ENCODE measurements at regions not wholly inside any gene's neighbourhood (a gene's known extent, or its start where the extent isn't known, plus 50 kb on each side); places are given as distances from the start of the nearest gene placed in this dataset.

DNA sequence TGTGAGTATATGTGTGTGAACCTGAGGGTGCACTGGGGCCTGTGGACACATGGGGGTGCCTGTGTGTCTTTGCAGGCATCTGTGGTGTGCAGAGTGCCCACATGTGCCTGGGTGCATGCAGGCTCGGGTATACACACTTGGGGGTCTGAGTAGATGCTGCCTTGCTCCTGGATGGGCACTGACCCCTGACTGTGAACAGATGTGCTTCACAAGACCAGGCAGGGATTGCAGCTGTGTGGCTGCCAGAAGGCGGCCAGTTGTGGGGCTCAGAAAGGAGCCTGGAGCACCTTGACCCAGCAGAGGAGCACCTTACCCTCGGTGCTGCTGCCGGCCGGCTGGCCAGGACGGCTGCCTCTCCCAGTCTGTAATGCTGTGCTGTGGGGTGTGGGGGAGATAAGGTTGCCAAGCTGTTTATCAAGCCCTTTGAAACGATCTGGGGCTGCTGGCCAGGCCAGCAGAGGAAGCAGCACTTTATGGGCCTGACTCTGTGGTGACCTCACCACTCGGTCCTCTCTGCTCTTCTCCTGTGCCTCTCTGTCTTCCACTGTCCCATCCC lies 55.5 kb upstream of the MRPS22 start (continued):
- TF ChIP-seq, protein P1, sequence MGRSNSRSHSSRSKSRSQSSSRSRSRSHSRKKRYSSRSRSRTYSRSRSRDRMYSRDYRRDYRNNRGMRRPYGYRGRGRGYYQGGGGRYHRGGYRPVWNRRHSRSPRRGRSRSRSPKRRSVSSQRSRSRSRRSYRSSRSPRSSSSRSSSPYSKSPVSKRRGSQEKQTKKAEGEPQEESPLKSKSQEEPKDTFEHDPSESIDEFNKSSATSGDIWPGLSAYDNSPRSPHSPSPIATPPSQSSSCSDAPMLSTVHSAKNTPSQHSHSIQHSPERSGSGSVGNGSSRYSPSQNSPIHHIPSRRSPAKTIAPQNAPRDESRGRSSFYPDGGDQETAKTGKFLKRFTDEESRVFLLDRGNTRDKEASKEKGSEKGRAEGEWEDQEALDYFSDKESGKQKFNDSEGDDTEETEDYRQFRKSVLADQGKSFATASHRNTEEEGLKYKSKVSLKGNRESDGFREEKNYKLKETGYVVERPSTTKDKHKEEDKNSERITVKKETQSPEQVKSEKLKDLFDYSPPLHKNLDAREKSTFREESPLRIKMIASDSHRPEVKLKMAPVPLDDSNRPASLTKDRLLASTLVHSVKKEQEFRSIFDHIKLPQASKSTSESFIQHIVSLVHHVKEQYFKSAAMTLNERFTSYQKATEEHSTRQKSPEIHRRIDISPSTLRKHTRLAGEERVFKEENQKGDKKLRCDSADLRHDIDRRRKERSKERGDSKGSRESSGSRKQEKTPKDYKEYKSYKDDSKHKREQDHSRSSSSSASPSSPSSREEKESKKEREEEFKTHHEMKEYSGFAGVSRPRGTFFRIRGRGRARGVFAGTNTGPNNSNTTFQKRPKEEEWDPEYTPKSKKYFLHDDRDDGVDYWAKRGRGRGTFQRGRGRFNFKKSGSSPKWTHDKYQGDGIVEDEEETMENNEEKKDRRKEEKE (IDR thresholded peaks at IDR 0.05; ENCODE audit: borderline replicate concordance in 1 of 2, control insufficient read depth in 1 of 2, low read depth in 2 of 2, low read length in 1 of 2): 0 out of 4 replicates have a peak, but pooled peaks of 1 of the 2 experiments have one; percentile 42
- TF ChIP-seq MXD1 (CRISPR knock-in tag; IDR thresholded peaks at IDR 0.05; ENCODE audit: borderline replicate concordance, poor library complexity, severe bottlenecking) (no peak), NR2F6 (CRISPR knock-in tag; IDR thresholded peaks at IDR 0.05) (no peak), CHCHD3 (CRISPR knock-in tag; IDR thresholded peaks at IDR 0.05) (no peak), ZNF830 (CRISPR knock-in tag; IDR thresholded peaks at IDR 0.05) (no peak), ZNF134 (CRISPR knock-in tag; conservative IDR thresholded peaks at IDR 0.05) (no peak), SMARCC2 (IDR thresholded peaks at IDR 0.05; ENCODE audit: low read depth) (no peak), TARDBP (IDR thresholded peaks at IDR 0.05) (no peak), CBFA2T3 (IDR thresholded peaks at IDR 0.05) (peak; percentile 96), KLF13 (tag; IDR thresholded peaks at IDR 0.05; ENCODE audit: borderline replicate concordance, low read depth) (no peak), ATF1 (CRISPR knock-in tag; IDR thresholded peaks at IDR 0.05) (no peak), ATF1 (tag; IDR thresholded peaks at IDR 0.05) (peak; percentile 48), ZNF274 (IDR thresholded peaks at IDR 0.05; ENCODE audit: borderline replicate concordance, low read depth, low read length) (no peak), ZNF589 (CRISPR knock-in tag; IDR thresholded peaks at IDR 0.05; ENCODE audit: low read depth) (peak; percentile 55; the same call in 1 of the 2 replicates), IFI16 (CRISPR knock-in tag; IDR thresholded peaks at IDR 0.05) (no peak), CBX8 (IDR thresholded peaks at IDR 0.05; ENCODE audit: borderline replicate concordance, extremely low read depth, low read depth, low read length, poor library complexity, severe bottlenecking) (no peak)
- TF ChIP-seq, protein P2, sequence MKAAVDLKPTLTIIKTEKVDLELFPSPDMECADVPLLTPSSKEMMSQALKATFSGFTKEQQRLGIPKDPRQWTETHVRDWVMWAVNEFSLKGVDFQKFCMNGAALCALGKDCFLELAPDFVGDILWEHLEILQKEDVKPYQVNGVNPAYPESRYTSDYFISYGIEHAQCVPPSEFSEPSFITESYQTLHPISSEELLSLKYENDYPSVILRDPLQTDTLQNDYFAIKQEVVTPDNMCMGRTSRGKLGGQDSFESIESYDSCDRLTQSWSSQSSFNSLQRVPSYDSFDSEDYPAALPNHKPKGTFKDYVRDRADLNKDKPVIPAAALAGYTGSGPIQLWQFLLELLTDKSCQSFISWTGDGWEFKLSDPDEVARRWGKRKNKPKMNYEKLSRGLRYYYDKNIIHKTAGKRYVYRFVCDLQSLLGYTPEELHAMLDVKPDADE (conservative IDR thresholded peaks at IDR 0.05; ENCODE audit: control insufficient read depth, low read depth, low read length): peak; percentile 74; the same call in 1 of the 2 replicates
- TF ChIP-seq, protein P3, sequence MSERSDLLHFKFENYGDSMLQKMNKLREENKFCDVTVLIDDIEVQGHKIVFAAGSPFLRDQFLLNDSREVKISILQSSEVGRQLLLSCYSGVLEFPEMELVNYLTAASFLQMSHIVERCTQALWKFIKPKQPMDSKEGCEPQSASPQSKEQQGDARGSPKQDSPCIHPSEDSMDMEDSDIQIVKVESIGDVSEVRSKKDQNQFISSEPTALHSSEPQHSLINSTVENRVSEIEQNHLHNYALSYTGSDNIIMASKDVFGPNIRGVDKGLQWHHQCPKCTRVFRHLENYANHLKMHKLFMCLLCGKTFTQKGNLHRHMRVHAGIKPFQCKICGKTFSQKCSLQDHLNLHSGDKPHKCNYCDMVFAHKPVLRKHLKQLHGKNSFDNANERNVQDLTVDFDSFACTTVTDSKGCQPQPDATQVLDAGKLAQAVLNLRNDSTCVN (CRISPR knock-in tag; IDR thresholded peaks at IDR 0.05): no peak
- TF ChIP-seq, protein P4, sequence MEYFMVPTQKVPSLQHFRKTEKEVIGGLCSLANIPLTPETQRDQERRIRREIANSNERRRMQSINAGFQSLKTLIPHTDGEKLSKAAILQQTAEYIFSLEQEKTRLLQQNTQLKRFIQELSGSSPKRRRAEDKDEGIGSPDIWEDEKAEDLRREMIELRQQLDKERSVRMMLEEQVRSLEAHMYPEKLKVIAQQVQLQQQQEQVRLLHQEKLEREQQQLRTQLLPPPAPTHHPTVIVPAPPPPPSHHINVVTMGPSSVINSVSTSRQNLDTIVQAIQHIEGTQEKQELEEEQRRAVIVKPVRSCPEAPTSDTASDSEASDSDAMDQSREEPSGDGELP (CRISPR knock-in tag; IDR thresholded peaks at IDR 0.05; ENCODE audit: borderline replicate concordance): peak; percentile 82
- TF ChIP-seq, protein P5, sequence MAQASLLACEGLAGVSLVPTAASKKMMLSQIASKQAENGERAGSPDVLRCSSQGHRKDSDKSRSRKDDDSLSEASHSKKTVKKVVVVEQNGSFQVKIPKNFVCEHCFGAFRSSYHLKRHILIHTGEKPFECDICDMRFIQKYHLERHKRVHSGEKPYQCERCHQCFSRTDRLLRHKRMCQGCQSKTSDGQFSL (CRISPR knock-in tag; IDR thresholded peaks at IDR 0.05): peak; percentile 62
- TF ChIP-seq, protein P5 (tag; IDR thresholded peaks at IDR 0.05): no peak
